SK-N-SH (cell line): ENCODE measurements at regions not wholly inside any gene's neighbourhood (a gene's known extent, or its start where the extent isn't known, plus 50 kb on each side); places are given as distances from the start of the nearest gene placed in this dataset.

Experiments
- CTCF ChIA-PET: fragments of 300-600, 350-600 bp; formaldehyde crosslinking; extraction: SDS; loops from one replicate; lab custom pipeline; 2021; lab: Yijun Ruan, JAX
- POLR2A ChIA-PET: fragments of 350-600 bp; sonication (Branson Sonifier 250); formaldehyde crosslinking; extraction: SDS; loops from one replicate; lab custom pipeline; 2020; ENCODE audit warnings: antibody characterized with exemption, inconsistent platforms; lab: Yijun Ruan, JAX
- DNase-seq: peaks from one replicate; pipeline ENCODE4 v3.0.0; 2012
- H2AFZ ChIP-seq: fragments of 200-600 bp; sonication (generic); 2 replicates; pipeline ENCODE4 v1.8.1; 2016; ENCODE audit warnings: antibody characterized with exemption, mild to moderate bottlenecking, low read depth
- H3F3A ChIP-seq: fragments of 200-600 bp; sonication (generic); replicated peaks from 2 replicates; pipeline ENCODE3; 2016; ENCODE audit warnings: antibody characterized with exemption, mild to moderate bottlenecking; ENCODE audit not compliant: insufficient read depth
- H3K27ac ChIP-seq, 2 experiments: fragments of 200-500 bp in 1 of 2; fragments of 200-600 bp in 1 of 2; sonication (Bioruptor generic) in 1 of 2; sonication (generic), shearing (Covaris generic) in 1 of 2; 2 replicates each; pipeline versions ENCODE4 v1.5.1 to v1.6.1; 2014 to 2016; ENCODE audit warnings: low read depth in 2 of 2, inconsistent platforms in 1 of 2, low read length in 1 of 2, mild to moderate bottlenecking in 1 of 2, mixed read lengths in 1 of 2
- H3K27me3 ChIP-seq: fragments of 200-600 bp; sonication (generic), shearing (Covaris generic); 2 replicates; pipeline ENCODE4 v1.6.1; 2016; ENCODE audit warnings: mixed run types; ENCODE audit not compliant: insufficient read depth
- H3K36me3 ChIP-seq, 2 experiments: fragments of 200-500 bp in 1 of 2; fragments of 200-600 bp in 1 of 2; sonication (Bioruptor generic) in 1 of 2; sonication (generic) in 1 of 2; replicated peaks in 1 of 2; 2 replicates each; pipeline versions ENCODE3 to v1.5.1; 2014 to 2016; ENCODE audit warnings: low read length in 1 of 2, mild to moderate bottlenecking in 1 of 2; ENCODE audit not compliant: insufficient read depth in 2 of 2, control insufficient read depth in 1 of 2
- H3K4me1 ChIP-seq, 2 experiments: fragments of 200-500 bp in 1 of 2; fragments of 200-600 bp in 1 of 2; sonication (Bioruptor generic) in 1 of 2; sonication (generic), shearing (Covaris generic) in 1 of 2; 2 replicates each; pipeline versions ENCODE4 v1.5.1 to v1.6.1; 2014 to 2016; ENCODE audit warnings: low read depth in 1 of 2, low read length in 1 of 2, mixed run types in 1 of 2; ENCODE audit not compliant: insufficient read depth in 2 of 2, control insufficient read depth in 1 of 2
- H3K4me2 ChIP-seq: fragments of 200-600 bp; sonication (generic), shearing (Covaris generic); 2 replicates; pipeline ENCODE4 v1.6.1; 2017; ENCODE audit warnings: mixed run types
- H3K4me3 ChIP-seq, 2 experiments: fragments of 200-500 bp in 1 of 2; fragments of 200-600 bp in 1 of 2; sonication (Bioruptor generic) in 1 of 2; sonication (generic), shearing (Covaris generic) in 1 of 2; 2 replicates each; pipeline versions ENCODE4 v1.5.1 to v1.8.1; 2014 to 2016; ENCODE audit warnings: low read depth in 2 of 2, inconsistent platforms in 1 of 2, low read length in 1 of 2, mild to moderate bottlenecking in 1 of 2, mixed read lengths in 1 of 2, moderate library complexity in 1 of 2
- H3K79me2 ChIP-seq: fragments of 200-600 bp; sonication (generic); 2 replicates; pipeline ENCODE4 v1.8.1; 2017; ENCODE audit warnings: mild to moderate bottlenecking; ENCODE audit not compliant: insufficient read depth
- H3K9ac ChIP-seq: fragments of 200-600 bp; sonication (generic); 2 replicates; pipeline ENCODE4 v1.6.1; 2017; ENCODE audit warnings: mixed run types
- H3K9me2 ChIP-seq: fragments of 200-600 bp; sonication (generic); 2 replicates; pipeline ENCODE4 v1.6.1; 2017; ENCODE audit warnings: mixed run types
- H3K9me3 ChIP-seq: fragments of 200-600 bp; sonication (generic); 2 replicates; pipeline ENCODE4 v1.6.1; 2017; ENCODE audit warnings: mixed run types, mild to moderate bottlenecking, moderate library complexity
- H4K20me1 ChIP-seq: fragments of 200-600 bp; sonication (generic); 2 replicates; pipeline ENCODE4 v1.6.1; 2017; ENCODE audit warnings: mild to moderate bottlenecking, mixed run types; ENCODE audit not compliant: insufficient read depth
- EP300 ChIP-seq, 2 experiments: IDR thresholded peaks; 2 replicates each; pipeline versions ENCODE4 v1.4.0 to v1.6.1; 2012; ENCODE audit warnings: borderline replicate concordance in 1 of 2, low read depth in 1 of 2, low read length in 1 of 2
- EZH2phosphoT487 ChIP-seq: fragments of 200-600 bp; sonication (generic); IDR thresholded peaks from 2 replicates; pipeline ENCODE4 v1.6.1; 2017; ENCODE audit warnings: low read depth, mixed run types, mild to moderate bottlenecking, antibody characterized with exemption, moderate library complexity, borderline replicate concordance
- FOSL2 ChIP-seq: IDR thresholded peaks from 2 replicates; pipeline ENCODE4 v1.4.0; 2012; ENCODE audit warnings: low read depth, mild to moderate bottlenecking, moderate library complexity, borderline replicate concordance
- GABPA ChIP-seq: IDR thresholded peaks from 2 replicates; pipeline ENCODE4 v1.4.0; 2012; ENCODE audit warnings: low read depth, mild to moderate bottlenecking
- GATA2 ChIP-seq: sonication (generic); formaldehyde crosslinking; IDR thresholded peaks from 2 replicates; pipeline ENCODE4 v1.5.0; 2020; ENCODE audit warnings: mild to moderate bottlenecking, missing genetic modification reagents
- JUND ChIP-seq: IDR thresholded peaks from 2 replicates; pipeline ENCODE4 v1.4.0; 2012
- MEF2A ChIP-seq: IDR thresholded peaks from 2 replicates; pipeline ENCODE4 v1.4.0; 2012; ENCODE audit warnings: low read depth, borderline replicate concordance
- NFIC ChIP-seq: IDR thresholded peaks from 2 replicates; pipeline ENCODE4 v1.4.0; 2012; ENCODE audit warnings: borderline replicate concordance
- RAD21 ChIP-seq: IDR thresholded peaks from 2 replicates; pipeline ENCODE4 v1.6.1; 2012; ENCODE audit warnings: mild to moderate bottlenecking, low read length
- TAF1 ChIP-seq: IDR thresholded peaks from 2 replicates; pipeline ENCODE4 v1.6.1; 2012; ENCODE audit warnings: low read depth, mild to moderate bottlenecking, low read length, moderate library complexity, borderline replicate concordance
- TCF12 ChIP-seq: IDR thresholded peaks from 2 replicates; pipeline ENCODE4 v1.4.0; 2012
- TEAD4 ChIP-seq: IDR thresholded peaks from 2 replicates; pipeline ENCODE4 v1.4.0; 2012; ENCODE audit warnings: mild to moderate bottlenecking, borderline replicate concordance; ENCODE audit not compliant: insufficient read depth
- WGBS: methylation state at CpG from one replicate; pipeline ENCODE4 v1.1.6; 2017; ENCODE audit warnings: low lambda C conversion rate; 5-methylcytosine and 5-hydroxymethylcytosine counted together
- TF ChIP-seq, protein P1 (sequence below): IDR thresholded peaks from 2 replicates; pipeline ENCODE4; 2012
- TF ChIP-seq, protein P2 (sequence below): fragments of 150-350 bp; IDR thresholded peaks from 2 replicates; pipeline ENCODE4 v1.6.1; 2016; ENCODE audit warnings: mild to moderate bottlenecking, low read depth, low read length
- TF ChIP-seq, protein P3 (sequence below): fragments of 150-350 bp; IDR thresholded peaks from 2 replicates; pipeline ENCODE4 v1.6.1; 2017; ENCODE audit warnings: antibody characterized with exemption, low read length, low read depth, borderline replicate concordance

DNA sequence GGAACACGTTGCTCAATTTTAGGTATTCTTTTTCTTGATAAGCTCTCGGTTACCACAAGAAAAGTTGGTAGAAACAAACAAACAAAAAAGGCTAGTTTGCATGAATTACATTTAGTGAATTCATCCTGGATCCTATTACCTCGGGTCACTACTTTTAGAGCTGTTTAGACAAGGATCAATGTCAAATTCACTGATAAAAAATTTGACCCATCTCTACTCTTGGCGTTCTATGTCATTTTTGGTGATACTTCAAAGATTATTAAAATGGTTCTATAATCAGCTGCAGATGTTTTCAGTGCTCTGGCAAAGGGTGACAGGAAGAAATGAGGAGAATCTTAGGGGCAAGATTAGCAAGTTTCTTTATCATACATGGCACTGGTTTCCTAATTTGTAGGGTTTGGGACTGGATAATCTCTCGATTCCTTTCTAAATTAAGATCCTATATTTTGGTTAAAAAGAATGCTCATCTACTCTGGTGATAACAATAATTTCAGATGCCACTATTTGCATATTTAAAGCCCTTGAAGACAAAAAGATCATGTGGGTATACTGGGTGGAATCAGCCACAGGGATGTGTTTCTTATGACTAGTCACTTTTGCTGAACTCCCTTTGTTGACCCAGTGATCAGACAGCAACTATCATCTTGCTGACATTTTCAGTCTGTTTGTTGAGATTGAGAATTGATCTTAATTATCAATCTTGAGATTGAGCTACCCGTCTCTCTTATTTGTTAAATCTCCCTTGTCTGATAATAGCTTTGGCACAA, 442.9 kb downstream of the AASDHPPT start:
- no peaks in the 10 kb centered on the region for H4K20me1 ChIP-seq
- H3K27me3 ChIP-seq: no peaks in the 10 kb centered on the region
- POLR2A ChIA-PET: no interaction called here
- H3K4me2 ChIP-seq: no peak overlapping the region
- no peak overlapping the region for H3K4me3 ChIP-seq
- H3K79me2 ChIP-seq: no peaks in the 10 kb centered on the region
- no peak for TF ChIP-seq FOSL2
- 0 out of 4 replicates have a peak, but pooled peaks of 1 of the 2 experiments have one; percentile 12 for TF ChIP-seq EP300 (IDR thresholded peaks at IDR 0.05; ENCODE audit: borderline replicate concordance in 1 of 2, low read depth in 1 of 2, low read length in 1 of 2)
- TF ChIP-seq GATA2: no peak
- TF ChIP-seq, protein P1, sequence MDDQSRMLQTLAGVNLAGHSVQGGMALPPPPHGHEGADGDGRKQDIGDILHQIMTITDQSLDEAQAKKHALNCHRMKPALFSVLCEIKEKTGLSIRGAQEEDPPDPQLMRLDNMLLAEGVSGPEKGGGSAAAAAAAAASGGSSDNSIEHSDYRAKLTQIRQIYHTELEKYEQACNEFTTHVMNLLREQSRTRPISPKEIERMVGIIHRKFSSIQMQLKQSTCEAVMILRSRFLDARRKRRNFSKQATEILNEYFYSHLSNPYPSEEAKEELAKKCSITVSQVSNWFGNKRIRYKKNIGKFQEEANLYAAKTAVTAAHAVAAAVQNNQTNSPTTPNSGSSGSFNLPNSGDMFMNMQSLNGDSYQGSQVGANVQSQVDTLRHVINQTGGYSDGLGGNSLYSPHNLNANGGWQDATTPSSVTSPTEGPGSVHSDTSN: peak; percentile 57
- no peak for TF ChIP-seq GABPA
- TF ChIP-seq TCF12: peak; percentile 75
- no peak for TF ChIP-seq MEF2A
- no peak for TF ChIP-seq RAD21
- no peaks in the 10 kb centered on the region for H3K36me3 ChIP-seq
- H3K9me3 ChIP-seq: no peaks in the 10 kb centered on the region
- H3F3A ChIP-seq: no peaks in the 10 kb centered on the region
- CTCF ChIA-PET: interaction anchor here (0.7 to 0.8 kb wide), 2 partner anchors 9 to 12 kb away, joined by 3 read pairs; no protein-coding TSS in a partner anchor
- H3K9ac ChIP-seq: no peak overlapping the region
- H3K9me2 ChIP-seq: no peaks in the 10 kb centered on the region
- no peak overlapping the region for H2AFZ ChIP-seq
- H3K27ac ChIP-seq: peak overlapping the region in 1 of 2 experiments; percentile 9; a peak in 2 of 4 replicates
- H3K4me1 ChIP-seq: no peaks in the 10 kb centered on the region; a peak in 1 of 4 replicates
- DNase-seq: no peak
- 28% methylated on average over 6 of the region's 6 CpGs for WGBS

DNA sequence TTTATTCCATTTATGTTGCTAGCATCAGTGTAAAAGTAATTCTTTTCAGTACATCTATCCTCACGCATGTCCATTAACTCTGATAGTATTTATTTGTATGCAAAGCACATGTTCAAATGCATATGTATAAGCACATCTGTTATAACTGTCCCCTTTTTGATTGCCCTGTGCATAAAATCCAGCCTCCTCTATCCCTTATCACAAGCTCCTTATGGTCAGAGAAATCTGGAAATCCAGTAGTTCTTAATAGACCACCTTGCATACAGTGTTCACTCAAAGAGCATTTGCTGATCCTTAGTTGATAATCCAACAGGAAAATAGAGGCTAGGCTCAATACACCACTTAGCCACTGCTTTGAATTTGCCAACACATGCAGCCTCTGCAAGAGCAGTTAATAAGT, 443.5 kb downstream of the AASDHPPT start:
- H3K4me3 ChIP-seq: no peak overlapping the region
- no peaks in the 10 kb centered on the region for H4K20me1 ChIP-seq
- H3K9ac ChIP-seq: no peak overlapping the region
- ChIA-PET POLR2A (no interaction called here), CTCF (interaction anchor here (0.8 kb wide), 1 partner anchor 10 kb away, joined by 3 read pairs; no protein-coding TSS in a partner anchor)
- no peaks in the 10 kb centered on the region for H3K79me2 ChIP-seq
- DNase-seq: no peak
- TF ChIP-seq NFIC (no peak), EZH2phosphoT487 (no peak), TEAD4 (no peak), TAF1 (no peak), GATA2 (no peak), JUND (no peak), MEF2A (no peak), TCF12 (no peak), RAD21 (no peak), FOSL2 (no peak)
- TF ChIP-seq, protein P2, sequence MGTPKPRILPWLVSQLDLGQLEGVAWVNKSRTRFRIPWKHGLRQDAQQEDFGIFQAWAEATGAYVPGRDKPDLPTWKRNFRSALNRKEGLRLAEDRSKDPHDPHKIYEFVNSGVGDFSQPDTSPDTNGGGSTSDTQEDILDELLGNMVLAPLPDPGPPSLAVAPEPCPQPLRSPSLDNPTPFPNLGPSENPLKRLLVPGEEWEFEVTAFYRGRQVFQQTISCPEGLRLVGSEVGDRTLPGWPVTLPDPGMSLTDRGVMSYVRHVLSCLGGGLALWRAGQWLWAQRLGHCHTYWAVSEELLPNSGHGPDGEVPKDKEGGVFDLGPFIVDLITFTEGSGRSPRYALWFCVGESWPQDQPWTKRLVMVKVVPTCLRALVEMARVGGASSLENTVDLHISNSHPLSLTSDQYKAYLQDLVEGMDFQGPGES: no peak
- TF ChIP-seq, protein P3, sequence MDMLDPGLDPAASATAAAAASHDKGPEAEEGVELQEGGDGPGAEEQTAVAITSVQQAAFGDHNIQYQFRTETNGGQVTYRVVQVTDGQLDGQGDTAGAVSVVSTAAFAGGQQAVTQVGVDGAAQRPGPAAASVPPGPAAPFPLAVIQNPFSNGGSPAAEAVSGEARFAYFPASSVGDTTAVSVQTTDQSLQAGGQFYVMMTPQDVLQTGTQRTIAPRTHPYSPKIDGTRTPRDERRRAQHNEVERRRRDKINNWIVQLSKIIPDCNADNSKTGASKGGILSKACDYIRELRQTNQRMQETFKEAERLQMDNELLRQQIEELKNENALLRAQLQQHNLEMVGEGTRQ: no peak
- no peaks in the 10 kb centered on the region; a peak in 1 of 4 replicates for H3K4me1 ChIP-seq
- H3K36me3 ChIP-seq: no peaks in the 10 kb centered on the region
- H3K9me2 ChIP-seq: no peaks in the 10 kb centered on the region
- H3F3A ChIP-seq: no peaks in the 10 kb centered on the region
- no peaks in the 10 kb centered on the region for H3K27me3 ChIP-seq
- H2AFZ ChIP-seq: no peak overlapping the region
- H3K9me3 ChIP-seq: no peaks in the 10 kb centered on the region
- H3K27ac ChIP-seq: peak overlapping the region in 1 of 2 experiments; percentile 9; a peak in 2 of 4 replicates
- 89% methylated on average over 1 of the region's 1 CpG for WGBS
- H3K4me2 ChIP-seq: no peak overlapping the region
